HG02884 (cell line): ENCODE measurements at regions not wholly inside any gene's neighbourhood (a gene's known extent, or its start where the extent isn't known, plus 50 kb on each side); places are given as distances from the start of the nearest gene placed in this dataset.

Source experiments
- ATAC-seq: cut with Tn5 transposase; IDR thresholded peaks from one replicate; pipeline ENCODE4 v1.9.1; 2021; ENCODE audit warnings: mild to moderate bottlenecking, moderate library complexity; ENCODE audit not compliant: unreplicated experiment

DNA sequence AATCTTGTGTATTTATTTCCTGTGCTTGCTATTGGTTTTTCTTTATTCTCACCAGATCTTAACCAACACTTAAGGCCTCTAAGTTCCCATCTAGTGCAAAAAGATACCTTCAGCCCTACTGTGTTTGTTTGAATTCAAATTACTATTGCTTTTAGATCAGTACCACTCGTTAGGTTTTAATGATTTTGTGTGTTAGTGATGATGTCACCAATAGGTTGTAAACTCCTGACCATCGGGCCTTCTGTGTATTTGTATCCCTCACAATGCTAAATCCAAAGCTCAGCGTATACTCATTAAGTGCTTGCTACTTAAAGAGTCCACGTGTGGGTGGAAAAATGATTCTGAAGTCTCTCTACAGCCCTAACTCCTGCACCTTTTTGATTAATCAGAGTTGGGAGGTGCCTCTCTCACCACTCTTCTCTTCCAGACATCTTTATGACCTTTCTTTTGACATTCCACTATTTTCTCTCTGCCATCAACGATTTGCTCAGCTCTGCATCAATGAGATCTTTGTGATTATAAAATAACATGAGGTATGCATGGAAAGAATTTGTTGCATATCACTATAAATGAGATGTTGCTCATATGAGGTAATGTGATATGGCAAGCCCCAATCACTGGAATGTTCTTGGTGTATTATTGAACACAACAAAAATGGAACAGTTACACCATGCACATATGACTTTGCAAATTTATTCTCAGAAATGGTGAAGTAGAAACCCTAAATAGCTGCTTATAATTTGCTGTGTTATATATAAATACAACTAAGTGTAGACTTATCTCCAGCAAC lies 55.1 kb upstream of the LAMA2 start:
- no peak for ATAC-seq

DNA sequence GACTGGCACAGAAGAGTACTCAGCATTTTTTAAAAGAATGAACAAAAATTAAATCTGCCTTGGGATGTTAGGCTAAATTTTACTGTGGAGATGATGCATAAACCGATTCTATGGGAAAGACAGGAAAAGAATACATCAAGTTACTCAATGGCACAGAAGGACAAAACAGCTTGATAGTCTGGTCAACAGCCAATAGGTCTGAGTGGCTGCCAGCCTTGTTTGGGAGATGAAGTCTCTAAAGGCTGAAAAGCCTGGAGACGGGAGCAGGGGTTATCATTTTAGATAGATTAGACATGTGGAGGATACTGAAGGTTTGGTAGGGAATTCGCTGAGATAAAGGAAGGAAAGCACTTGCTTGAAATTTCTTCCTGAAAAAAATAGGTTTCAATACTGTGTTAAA lies 56.3 kb upstream of the LAMA2 start:
- ATAC-seq: no peak

DNA sequence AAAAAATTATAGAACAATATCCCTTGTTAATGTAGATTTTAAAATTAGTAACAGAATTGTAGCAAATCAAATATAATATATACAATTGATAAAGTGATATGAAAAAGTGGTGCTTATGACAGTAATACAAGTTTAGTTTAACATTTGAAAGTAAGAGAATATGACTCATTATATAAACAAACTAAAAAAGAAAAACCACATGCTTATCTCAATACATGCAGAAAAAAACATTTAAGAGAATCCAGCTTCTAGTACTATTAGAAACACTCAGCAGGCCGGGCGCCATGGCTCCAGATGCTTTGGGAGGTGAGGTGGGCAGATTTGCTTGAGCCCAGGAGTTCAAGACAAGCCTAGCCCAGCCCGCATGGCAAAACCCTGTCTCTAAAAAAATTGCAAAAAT lies 60.7 kb upstream of the LAMA2 start:
- no peak for ATAC-seq

DNA sequence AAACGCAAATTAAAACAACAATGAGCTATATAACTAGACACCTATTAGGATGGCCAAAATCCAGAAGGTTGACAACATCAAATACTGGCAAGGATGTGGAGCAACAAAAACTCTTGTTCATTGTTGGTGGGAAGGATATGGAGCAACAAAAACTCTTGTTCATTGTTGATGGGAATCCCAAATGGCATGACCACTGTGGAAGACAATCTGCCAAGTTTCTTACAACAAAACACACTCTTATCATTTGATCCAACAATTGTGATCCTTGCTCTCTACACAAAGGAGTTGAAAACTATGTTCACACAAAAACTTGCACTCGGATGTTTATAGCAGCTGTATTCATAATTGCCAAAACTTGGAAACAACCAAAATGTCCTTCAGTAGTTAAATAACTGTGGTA lies 61.8 kb upstream of the LAMA2 start:
- ATAC-seq: no peak

DNA sequence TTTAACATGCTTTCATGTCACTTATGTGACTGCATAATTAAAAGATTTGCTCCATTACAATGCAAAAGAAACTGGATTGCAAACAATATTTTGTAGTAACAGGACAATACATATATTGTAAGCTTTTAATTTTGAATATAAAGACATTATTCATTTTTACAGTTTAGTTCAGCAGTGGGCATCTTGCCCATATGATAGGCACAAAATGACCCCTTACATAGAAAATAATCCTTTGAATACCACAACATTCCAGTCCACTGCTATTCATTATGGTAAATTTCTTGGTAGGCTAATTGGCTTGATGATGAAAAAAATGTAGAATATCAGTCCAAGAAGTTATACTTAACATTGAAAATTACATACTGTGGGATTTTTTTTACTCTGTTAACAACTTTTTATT lies 74.1 kb upstream of the LAMA2 start:
- ATAC-seq: no peak

DNA sequence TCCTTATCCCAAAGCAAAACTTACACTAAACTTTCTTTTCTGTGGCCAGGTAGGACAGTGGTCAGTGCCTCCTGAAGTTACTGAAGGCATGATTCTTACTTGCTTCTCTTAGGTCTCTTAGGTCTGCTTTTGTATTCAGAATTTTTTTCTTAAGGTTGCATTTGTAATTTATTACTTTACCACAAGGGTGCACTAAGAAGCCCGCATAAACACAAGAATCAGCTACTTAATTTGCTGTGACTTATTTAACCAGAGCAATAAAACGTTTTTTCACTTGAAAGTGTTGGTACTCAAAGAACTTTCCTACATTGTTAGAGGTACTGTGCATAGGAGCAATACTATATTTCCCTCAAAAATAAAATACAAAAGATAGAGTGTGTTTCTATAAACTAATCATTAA lies 75.4 kb upstream of the LAMA2 start:
- ATAC-seq: no peak

DNA sequence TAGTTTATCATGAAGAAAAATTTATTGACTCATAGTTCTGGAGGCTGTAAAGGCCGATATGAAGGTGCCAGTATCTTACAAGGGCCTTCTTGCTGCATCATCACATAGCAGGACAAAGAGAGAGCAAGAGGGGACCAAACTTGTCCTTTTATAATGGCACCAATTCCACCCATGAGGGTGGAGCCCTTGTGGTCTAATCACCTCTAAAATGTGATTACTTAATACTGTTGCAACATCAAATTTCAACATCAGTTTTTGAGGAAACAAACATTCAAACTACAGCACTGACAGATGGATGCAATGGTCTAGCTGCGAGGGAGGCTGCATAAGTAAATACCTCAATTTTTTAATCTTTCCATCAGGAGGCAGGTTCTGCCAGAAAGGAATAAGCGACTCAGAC lies 76.7 kb upstream of the LAMA2 start:
- ATAC-seq: no peak

DNA sequence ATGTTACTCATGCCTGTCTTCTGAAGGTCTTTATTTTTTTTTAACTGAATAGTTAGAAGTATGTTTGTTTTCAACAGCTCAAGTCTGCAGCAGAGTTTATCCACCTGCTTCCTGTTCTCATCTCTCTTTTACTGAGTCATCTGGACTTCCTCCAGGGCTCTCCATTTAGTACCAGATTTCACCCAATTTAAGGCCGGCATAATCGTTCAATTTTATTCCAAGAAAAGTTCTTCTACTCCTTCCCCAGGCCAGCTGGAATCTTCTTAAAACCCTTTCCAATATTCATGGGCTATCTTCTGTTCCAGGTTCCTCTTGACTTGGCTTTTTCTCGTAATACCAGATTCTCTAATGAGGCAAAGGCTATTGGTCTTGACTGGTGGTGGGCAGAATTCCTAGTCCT lies 79.0 kb upstream of the LAMA2 start:
- ATAC-seq: no peak

DNA sequence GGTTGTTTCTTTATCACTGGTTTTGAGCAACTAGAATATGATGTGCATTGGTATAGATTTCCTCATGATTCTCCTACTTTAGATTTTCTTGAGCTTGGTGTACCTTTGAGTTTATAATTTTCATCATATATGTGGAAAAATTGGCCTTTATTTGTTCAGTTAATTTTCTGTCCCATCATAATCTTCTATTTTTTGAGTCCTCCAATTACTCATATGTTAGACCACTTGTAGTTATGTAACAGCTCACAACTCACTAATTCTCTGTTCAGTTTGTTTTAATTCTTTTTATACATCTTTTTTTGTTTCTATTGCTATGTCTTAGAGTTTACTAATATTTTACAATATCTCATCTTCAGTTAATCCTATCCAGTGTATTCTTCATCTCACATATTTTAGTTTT lies 81.3 kb upstream of the LAMA2 start:
- ATAC-seq: no peak

DNA sequence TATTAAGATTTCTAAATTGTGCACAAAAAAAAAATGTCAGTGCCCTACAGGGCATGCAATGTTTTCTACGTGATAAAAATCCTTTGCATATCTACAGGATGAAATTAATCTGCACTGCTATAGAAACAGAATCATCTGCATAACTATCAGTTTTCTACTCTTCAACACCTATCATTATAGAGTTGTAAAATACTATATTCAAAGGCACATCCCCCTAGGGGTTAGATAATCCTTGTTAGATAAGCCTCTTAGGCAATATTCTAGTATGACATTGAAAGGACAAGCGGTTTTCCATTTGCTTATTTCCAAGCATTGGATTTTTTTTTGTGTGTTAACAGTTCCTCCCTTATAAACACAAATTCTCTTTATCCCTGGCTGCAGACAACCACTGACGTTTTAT lies 98.7 kb upstream of the LAMA2 start:
- no peak for ATAC-seq

DNA sequence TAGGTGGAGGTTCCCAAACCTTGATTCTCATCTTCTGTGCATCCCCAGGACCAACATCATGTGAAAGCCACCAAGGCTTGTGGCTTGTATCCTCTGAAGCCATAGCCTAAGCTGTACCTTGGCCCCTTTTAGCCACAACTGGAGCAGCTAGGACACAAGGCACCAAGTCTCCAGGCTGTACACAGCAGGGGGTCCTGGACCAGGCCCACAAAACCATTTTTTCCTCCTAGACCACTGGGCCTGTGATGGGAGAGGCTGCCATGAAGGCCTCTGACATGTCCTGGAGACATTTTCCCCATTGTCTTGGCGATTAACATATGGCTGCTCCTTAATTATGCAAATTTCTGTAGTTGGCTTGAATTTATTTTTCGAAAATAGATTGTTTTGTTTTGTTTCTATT lies 114.8 kb upstream of the LAMA2 start:
- no peak for ATAC-seq

DNA sequence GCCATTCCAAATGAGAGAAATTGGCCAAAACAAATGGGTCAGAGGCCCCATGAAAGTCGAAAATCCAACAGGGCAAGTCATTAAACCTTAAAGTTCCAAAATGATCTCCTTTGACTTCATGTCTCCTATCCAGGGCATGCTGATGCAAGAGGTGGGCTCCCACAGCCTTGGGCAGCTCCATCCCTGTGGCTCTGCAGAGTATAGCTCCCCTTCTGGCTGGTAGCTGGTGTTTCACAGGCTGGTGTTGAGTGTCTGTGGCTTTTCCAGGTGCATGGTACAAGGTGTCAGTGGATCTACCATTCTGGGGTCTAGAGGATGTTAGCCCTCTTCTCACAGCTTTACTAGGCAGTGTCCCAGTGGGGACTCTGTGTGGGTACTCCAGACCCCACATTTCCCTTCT lies 115.2 kb upstream of the LAMA2 start:
- ATAC-seq: no peak

DNA sequence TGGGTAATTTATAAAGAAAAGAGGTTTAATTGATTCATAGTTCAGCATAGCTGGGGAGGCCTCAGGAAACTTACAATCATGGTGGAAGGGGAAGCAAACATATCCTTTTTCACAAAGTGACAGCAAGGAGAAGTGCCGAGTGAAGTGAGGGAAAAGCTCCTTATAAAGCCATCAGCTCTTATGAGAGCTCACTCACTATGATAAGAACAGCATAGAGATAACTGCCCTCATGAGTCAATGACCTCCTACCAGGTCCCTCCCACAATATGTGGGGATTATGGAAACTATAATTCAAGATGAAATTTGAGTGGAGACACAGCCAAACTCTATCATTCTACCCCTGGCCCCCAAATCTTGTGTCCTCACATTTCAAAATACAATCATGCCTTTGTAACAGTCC lies 115.8 kb upstream of the LAMA2 start:
- no peak for ATAC-seq

DNA sequence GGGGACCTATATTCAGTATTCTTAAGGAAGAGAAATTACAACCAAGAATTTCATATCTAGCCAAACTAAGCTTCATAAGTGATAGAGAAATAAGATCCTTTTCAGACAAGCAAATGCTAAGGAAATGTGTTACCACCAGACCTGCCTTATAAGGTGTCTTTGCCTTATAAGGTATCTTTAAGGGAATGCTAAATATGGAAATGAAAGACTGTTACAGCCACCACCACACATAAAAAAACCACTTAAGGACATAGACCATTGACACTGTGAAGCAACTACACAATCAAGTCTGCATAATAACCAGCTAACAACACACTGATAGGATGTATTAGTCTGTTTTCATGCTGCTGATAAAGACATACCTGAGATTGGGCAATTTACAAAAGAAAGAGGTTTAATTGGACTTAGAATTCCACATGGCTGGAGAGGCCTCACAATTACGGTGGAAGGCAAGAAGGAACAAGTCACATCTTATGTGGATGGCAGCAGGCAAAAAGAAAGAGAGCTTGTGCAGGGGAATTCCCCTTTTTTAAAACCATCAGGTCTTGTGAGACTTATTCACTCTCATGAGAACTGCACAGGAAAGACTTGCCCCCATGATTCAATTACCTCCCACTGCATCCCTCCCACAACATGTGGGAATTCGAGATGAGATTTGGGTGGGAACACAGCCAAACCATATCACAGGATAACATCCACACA lies 119.2 kb upstream of the LAMA2 start:
- ATAC-seq: peak; percentile 64

DNA sequence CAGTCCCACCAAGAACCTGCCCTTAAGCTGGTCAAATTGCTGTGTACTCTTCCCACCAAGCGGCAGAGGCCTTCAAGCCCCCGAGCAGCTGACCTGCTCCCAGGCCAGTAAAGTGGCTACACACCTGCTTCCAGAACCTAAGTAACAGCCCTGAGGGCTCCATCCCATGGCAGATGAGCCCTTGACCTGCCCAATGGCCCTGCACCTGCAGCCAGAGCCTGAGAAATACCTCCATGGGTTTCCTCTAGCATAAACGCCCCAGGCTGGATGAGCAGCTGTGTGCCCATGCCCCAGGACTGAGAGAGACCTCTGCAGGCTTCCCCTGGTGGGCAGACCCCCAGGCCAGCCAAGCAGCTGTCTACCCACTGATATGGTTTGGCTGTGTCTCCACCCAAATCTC lies 123.0 kb upstream of the LAMA2 start:
- ATAC-seq: no peak

DNA sequence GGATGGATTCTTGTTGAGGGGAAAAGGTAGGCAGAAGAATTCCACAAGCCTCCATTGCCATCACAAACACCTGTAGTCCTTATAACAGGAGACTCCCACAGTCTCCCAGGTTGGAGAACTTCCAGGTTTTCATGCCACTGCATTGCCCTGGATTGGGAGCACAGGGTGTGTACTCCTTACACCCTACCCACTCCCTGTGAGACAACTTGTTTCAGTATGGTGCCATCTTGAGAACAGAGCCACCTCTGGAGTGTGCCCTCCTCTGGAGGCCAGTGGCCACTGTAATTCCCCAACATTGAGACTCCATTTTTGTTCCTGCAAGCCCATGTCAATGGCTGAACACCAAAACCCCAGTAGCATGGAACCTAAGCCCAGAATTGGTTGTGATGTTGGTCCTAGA lies 123.5 kb upstream of the LAMA2 start:
- no peak for ATAC-seq

DNA sequence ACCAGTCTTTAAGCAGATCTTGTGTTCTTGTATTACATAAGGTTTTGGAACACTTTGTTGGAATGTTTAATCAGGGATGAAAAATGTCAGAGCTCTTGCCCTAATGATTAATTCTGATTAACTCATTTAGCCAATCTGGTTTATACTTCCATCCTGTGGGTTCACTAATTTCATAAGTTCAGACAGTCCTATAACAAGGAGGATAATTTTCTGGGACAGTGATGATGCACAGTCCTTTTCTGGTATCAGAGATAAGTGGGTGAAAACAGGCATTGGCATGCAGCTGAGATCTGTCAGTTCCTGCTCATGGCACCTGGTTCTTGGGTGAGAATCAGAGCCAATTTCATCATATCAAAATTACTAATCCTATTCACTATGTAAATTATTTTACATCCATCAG lies 125.0 kb upstream of the LAMA2 start:
- no peak for ATAC-seq

DNA sequence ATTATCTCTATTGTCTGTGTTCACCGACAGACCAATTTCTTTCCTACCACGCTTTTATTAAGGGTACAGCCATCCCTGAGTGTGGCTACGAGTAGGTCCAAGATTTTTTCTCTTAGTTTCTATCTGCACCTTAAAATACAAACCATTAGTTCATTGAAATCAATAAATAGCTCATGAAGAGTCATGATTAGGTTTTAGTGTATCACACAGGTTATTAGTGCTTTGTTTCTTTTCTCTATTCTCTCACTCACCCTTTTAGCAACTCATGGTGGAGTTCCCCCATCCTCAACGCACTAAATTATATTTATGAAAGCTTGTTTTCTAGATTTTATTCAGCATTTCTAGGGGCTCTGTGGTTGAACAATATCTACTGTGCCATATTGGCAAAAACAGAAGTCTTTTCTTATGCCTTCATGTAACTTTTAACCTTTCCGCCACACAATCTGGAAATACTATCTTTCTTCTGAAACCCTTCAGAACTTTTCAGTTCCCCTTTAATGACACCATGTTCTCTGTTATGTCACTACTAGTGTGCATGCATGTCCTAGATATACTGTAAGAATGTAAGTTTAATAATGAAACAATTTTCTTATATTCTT lies 128.2 kb upstream of the LAMA2 start:
- ATAC-seq: peak; percentile 96

DNA sequence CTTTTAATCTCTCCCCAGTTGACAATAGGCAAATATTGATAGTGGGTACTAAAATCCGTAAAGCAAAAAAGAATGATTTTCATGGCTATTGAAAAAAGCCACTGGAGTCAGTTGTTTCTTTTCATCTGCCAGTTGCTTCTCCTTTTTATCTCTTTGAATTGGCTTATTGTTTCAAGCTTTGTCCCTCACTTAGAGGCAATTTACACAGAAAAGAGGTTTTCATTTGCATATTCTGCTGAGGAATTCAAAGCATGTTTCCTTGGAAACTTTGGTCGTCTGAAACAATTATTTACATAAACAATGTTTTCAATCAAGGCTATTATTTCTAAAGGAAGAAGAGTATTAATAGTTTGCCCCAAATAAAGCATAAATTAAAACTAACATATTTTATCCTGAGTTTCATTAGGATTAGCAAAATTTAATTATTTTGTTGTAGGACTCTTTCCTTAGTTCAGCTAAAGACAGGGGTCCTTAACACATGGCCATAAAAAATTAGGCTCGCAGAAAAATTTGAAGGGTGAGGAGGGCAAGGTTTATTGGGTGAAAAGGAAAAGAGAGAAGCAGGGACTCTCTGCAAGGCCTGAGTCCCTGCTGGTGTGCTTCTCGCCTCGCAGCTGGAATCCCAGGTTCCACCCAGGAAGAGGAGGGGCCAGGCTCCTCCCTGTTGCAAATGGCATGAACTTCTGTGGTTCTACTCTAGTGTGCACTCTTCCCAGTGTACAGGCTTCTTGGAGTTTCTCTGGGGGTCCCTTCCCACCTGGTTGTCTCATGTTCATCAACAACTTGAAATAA lies 138.8 kb upstream of the LAMA2 start:
- no peak for ATAC-seq

DNA sequence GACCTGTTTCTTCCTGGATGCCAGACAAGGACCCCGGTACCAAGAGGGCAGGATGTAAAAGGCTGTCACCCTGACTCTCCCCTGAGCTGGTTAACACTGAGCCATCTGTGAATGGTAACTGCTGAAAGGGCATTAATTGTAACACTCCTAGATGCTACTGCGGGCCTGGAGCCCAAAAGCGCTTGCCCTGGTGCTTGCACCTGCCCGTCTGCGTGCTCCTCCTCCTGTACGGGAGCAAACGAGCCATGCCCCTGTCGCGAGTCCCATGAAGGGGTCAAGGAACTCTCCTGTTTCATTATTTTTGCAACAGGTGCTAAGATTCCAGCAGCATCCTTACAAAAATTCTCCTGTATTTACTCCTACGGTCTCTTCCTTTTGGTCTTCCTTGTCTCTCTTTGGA lies 140.0 kb upstream of the LAMA2 start:
- ATAC-seq: no peak

DNA sequence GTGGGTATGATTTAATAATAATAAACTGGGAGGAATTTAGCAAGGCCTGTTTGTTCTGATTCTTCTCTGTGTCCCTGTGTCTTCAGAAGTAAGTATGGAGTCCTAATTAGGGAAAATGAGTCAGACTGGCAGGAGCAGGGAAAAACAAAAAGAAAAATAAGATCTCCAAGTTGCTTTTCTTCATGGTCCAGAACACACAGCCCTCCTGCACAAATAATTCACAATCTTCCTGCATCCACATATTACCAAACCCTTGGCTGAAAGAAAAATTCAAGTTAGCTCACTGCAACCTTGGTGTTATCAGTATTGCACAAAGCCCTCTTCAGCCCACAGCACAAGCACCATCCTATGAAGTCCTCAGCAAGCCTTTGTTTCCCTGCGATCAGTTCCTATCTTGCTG lies 142.0 kb upstream of the LAMA2 start:
- ATAC-seq: no peak

DNA sequence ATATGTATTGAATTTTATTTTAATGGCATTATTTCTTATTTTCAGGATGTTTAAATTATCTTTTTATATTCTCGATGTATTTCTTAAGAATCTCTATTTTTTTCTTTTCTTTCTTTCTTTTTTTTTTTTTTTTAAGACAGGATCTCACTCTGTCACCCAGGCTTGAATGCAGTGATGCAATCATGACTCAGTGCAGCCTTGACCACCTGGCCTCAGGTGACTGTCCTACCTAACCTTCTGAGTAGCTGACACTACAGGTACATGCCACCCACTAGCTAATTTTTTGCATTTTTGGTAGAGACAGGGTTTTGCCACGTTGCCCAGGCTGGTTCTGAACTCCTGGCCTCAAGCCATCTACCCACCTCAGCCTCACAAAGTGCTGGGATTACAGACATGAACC lies 143.8 kb upstream of the LAMA2 start:
- no peak for ATAC-seq
